C4-2B (cell line): ENCODE measurements at regions not wholly inside any gene's neighbourhood (a gene's known extent, or its start where the extent isn't known, plus 50 kb on each side); places are given as distances from the start of the nearest gene placed in this dataset.

Source experiments
- CTCF ChIP-seq: fragments of 450-650 bp; conservative IDR thresholded peaks from 2 replicates; pipeline ENCODE4 v1.5.1; 2017; ENCODE audit warnings: mild to moderate bottlenecking
- ZFX ChIP-seq: fragments of 450-650 bp; IDR thresholded peaks from 2 replicates; pipeline ENCODE4 v1.6.1; 2017

DNA sequence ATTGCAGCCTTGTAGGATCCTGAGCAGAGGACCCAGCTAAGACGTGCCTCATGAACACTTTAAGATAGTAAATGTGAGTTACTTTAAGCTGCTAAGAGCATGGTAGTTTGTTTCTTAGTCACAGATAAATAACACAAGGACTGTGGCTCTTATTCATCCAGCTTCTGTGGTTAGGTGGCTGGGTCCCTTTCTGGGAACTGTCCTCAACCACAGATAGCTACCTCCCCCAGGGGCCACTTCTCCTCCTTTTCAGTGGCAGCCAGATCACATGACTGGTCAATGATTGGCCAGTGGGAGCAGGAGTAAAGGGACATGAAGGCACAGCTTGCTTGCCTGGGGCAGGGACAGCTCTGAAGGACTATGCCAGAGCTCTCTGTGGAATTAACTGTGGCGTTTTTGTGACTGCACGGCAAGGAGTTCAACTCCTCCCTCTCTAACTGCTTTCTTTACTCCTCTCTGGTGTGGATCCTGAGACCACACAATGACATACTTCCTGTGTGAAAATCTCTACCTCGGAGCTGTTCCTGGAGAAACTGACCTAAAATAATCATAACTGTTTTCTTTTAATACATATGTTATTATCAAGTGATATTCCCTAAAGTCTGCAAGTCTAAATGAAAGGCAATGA lies 76.5 kb downstream of the NRN1 start:
- no peak for TF ChIP-seq CTCF
- TF ChIP-seq ZFX, result no peak
